ENCODE measurements at regions not wholly inside any gene's neighbourhood (a gene's known extent, or its start where the extent isn't known, plus 50 kb on each side); places are given as distances from the start of the nearest gene placed in this dataset.

- WGBS (ENCODE audit: low lambda C conversion rate), result 57% methylated on average over 11 of the region's 11 CpGs
- no peak for FAIRE-seq
- BruUV-seq (replicated peaks), result no TSS peak
- no peaks in the 10 kb centered on the region for H3K4me1 ChIP-seq (ENCODE audit: insufficient read depth, low read length)
- no peak overlapping the region for H2AFZ ChIP-seq (ENCODE audit: low read length)
- TF ChIP-seq CBFB (CRISPR knock-in tag; IDR thresholded peaks at IDR 0.05) (no peak), MAFK (conservative IDR thresholded peaks at IDR 0.05 in 1 of 2, IDR thresholded peaks at IDR 0.05 in 1 of 2; ENCODE audit: low read length in 2 of 2) (peak; percentile 40 to 47; a peak in 3 of 4 replicates), NFE2L2 (IDR thresholded peaks at IDR 0.05; ENCODE audit: low read length) (peak; percentile 52; the same call in 1 of the 2 replicates), ZKSCAN8 (CRISPR knock-in tag; IDR thresholded peaks at IDR 0.05; ENCODE audit: borderline replicate concordance) (no peak), ZNF235 (CRISPR knock-in tag; IDR thresholded peaks at IDR 0.05; ENCODE audit: borderline replicate concordance) (no peak), CREB1 (IDR thresholded peaks at IDR 0.05) (0 out of 2 replicates have a peak, but pooled peaks have one; percentile 22), CREB1 (CRISPR knock-in tag; IDR thresholded peaks at IDR 0.05) (no peak), ZNF276 (CRISPR knock-in tag; IDR thresholded peaks at IDR 0.05; ENCODE audit: low read depth) (no peak), MAFF (IDR thresholded peaks at IDR 0.05; ENCODE audit: low read depth, low read length) (0 out of 2 replicates have a peak, but pooled peaks have one; percentile 30)
- intact Hi-C loops (cut with micrococcal nuclease; ENCODE audit: unreplicated experiment), result no loop called here
- no peaks in the 10 kb centered on the region for H4K20me1 ChIP-seq (ENCODE audit: insufficient read depth, low read length)
- H3K9ac ChIP-seq (ENCODE audit: insufficient read depth, low read depth, low read length), result no peak overlapping the region
- H3K27ac ChIP-seq (ENCODE audit: extremely low read length, insufficient read depth, low read length), result no peak overlapping the region
- no peak for ATAC-seq
- no peaks in the 10 kb centered on the region for H3K36me3 ChIP-seq (replicated peaks in 1 of 2; ENCODE audit: control insufficient read depth in 1 of 2, insufficient read depth in 2 of 2, low read length in 2 of 2)
- H3K4me2 ChIP-seq (ENCODE audit: low read depth, low read length), result no peak overlapping the region
- no peaks in the 10 kb centered on the region for H3K9me3 ChIP-seq (ENCODE audit: low read length)
- in situ Hi-C loops (cut with HindIII; ENCODE audit: extremely low pct_ligation_motif_present, low pct_unique_long_range_greater_than_20kb), result no loop called here
- H3K79me2 ChIP-seq (ENCODE audit: insufficient read depth, low read length), result no peaks in the 10 kb centered on the region
- H3K4me3 ChIP-seq (replicated peaks in 1 of 3; ENCODE audit: insufficient read depth in 1 of 3, low read depth in 2 of 3, low read length in 3 of 3), result no peak overlapping the region
- ChIA-PET CTCF (ENCODE audit: low intra/inter-chr PET ratio, low total read pairs) (no interaction called here), POLR2A (no interaction called here)
- H3K27me3 ChIP-seq (ENCODE audit: control insufficient read depth in 1 of 2, insufficient read depth in 2 of 2, low read length in 2 of 2), result peaks cover 2 to 38% of the 10 kb centered on the region in 2 experiments; a peak in 4 of 5 replicates
- no peak for DNase-seq (ENCODE audit: low spot score)
Measured at GRCh38 chr20:47950124-47950912, 165.0 kb upstream of the SULF2 start.
